GM12872 (cell line): ENCODE measurements at regions not wholly inside any gene's neighbourhood (a gene's known extent, or its start where the extent isn't known, plus 50 kb on each side); places are given as distances from the start of the nearest gene placed in this dataset.

Source experiments
- CTCF ChIP-seq: IDR thresholded peaks from 3 replicates; pipeline ENCODE4 v1.5.1; 2011; ENCODE audit warnings: low read depth, mild to moderate bottlenecking, low read length, moderate library complexity; ENCODE audit not compliant: insufficient read depth

GRCh38 chr5:98510143-98510985 is 263.1 kb upstream of the RGMB start:
- TF ChIP-seq CTCF: no peak

GRCh38 chr5:98513380-98513779 is 260.1 kb upstream of the RGMB start:
- no peak for TF ChIP-seq CTCF

GRCh38 chr5:98514215-98514614 is 259.2 kb upstream of the RGMB start:
- TF ChIP-seq CTCF: no peak

- TF ChIP-seq CTCF: no peak
Observed at GRCh38 chr5:98516701-98517100, 256.8 kb upstream of the RGMB start.

- no peak for TF ChIP-seq CTCF
Observed at GRCh38 chr5:98517560-98518366, 255.7 kb upstream of the RGMB start.

- no peak for TF ChIP-seq CTCF
Observed at GRCh38 chr5:98518754-98519153, 254.7 kb upstream of the RGMB start.

- TF ChIP-seq CTCF: no peak
Observed at GRCh38 chr5:98519571-98519970, 253.9 kb upstream of the RGMB start.
